ENCODE measurements at regions not wholly inside any gene's neighbourhood (a gene's known extent, or its start where the extent isn't known, plus 50 kb on each side); places are given as distances from the start of the nearest gene placed in this dataset.

GRCh38 chr9:81758123-81758797 lies 68.9 kb upstream of the TLE1 start:
- no peak overlapping the region for H3K4me3 ChIP-seq (ENCODE audit: low read depth, low read length, poor library complexity, severe bottlenecking)
- no TSS peak for BruUV-seq (replicated peaks)
- intact Hi-C loops (cut with micrococcal nuclease; ENCODE audit: unreplicated experiment): no loop called here
- ChIA-PET POLR2A (ENCODE audit: low non-redundant PET) (no interaction called here), CTCF (no interaction called here)
- H3K36me3 ChIP-seq (ENCODE audit: insufficient read depth, low read length, poor library complexity, severe bottlenecking): no peaks in the 10 kb centered on the region
- no peaks in the 10 kb centered on the region for H3K4me1 ChIP-seq (ENCODE audit: insufficient read depth, low read length, poor library complexity, severe bottlenecking)
- DNase-seq (ENCODE audit: low spot score): no peak
- no peaks in the 10 kb centered on the region for H3K27me3 ChIP-seq (replicated peaks; ENCODE audit: insufficient read depth, low read depth, low read length, poor library complexity)
- H3K9me3 ChIP-seq (ENCODE audit: low read depth, low read length, poor library complexity, severe bottlenecking): no peaks in the 10 kb centered on the region
- no peak for TF ChIP-seq EZH2 (IDR thresholded peaks at IDR 0.05; ENCODE audit: borderline replicate concordance, low read depth, low read length, poor library complexity, severe bottlenecking)
- TF ChIP-seq CTCF (conservative IDR thresholded peaks at IDR 0.05; ENCODE audit: low read depth, low read length): no peak
- H3K27ac ChIP-seq (ENCODE audit: low read depth, low read length, poor library complexity, severe bottlenecking): no peak overlapping the region

- Histone ChIP-seq H3K4me1 (ENCODE audit: insufficient read depth, low read length, poor library complexity, severe bottlenecking) (no peaks in the 10 kb centered on the region), H3K27me3 (replicated peaks; ENCODE audit: insufficient read depth, low read depth, low read length, poor library complexity) (no peaks in the 10 kb centered on the region), H3K36me3 (ENCODE audit: insufficient read depth, low read length, poor library complexity, severe bottlenecking) (no peaks in the 10 kb centered on the region), H3K9me3 (ENCODE audit: low read depth, low read length, poor library complexity, severe bottlenecking) (no peaks in the 10 kb centered on the region), H3K4me3 (ENCODE audit: low read depth, low read length, poor library complexity, severe bottlenecking) (no peak overlapping the region), H3K27ac (ENCODE audit: low read depth, low read length, poor library complexity, severe bottlenecking) (no peak overlapping the region)
- no TSS peak for BruUV-seq (replicated peaks)
- intact Hi-C loops (cut with micrococcal nuclease; ENCODE audit: unreplicated experiment): no loop called here
- DNase-seq (ENCODE audit: low spot score): no peak
- CTCF ChIA-PET: no interaction called here
- POLR2A ChIA-PET (ENCODE audit: low non-redundant PET): no interaction called here
- no peak for TF ChIP-seq CTCF (conservative IDR thresholded peaks at IDR 0.05; ENCODE audit: low read depth, low read length)
- TF ChIP-seq EZH2 (IDR thresholded peaks at IDR 0.05; ENCODE audit: borderline replicate concordance, low read depth, low read length, poor library complexity, severe bottlenecking): no peak
These were observed 70.4 kb upstream of the TLE1 start for GRCh38 chr9:81759680-81760215.

- BruUV-seq (replicated peaks): no TSS peak
- Histone ChIP-seq H3K9me3 (ENCODE audit: low read depth, low read length, poor library complexity, severe bottlenecking) (no peaks in the 10 kb centered on the region), H3K27me3 (replicated peaks; ENCODE audit: insufficient read depth, low read depth, low read length, poor library complexity) (no peaks in the 10 kb centered on the region), H3K4me3 (ENCODE audit: low read depth, low read length, poor library complexity, severe bottlenecking) (no peak overlapping the region), H3K4me1 (ENCODE audit: insufficient read depth, low read length, poor library complexity, severe bottlenecking) (no peaks in the 10 kb centered on the region), H3K27ac (ENCODE audit: low read depth, low read length, poor library complexity, severe bottlenecking) (no peak overlapping the region), H3K36me3 (ENCODE audit: insufficient read depth, low read length, poor library complexity, severe bottlenecking) (no peaks in the 10 kb centered on the region)
- ChIA-PET CTCF (no interaction called here), POLR2A (ENCODE audit: low non-redundant PET) (no interaction called here)
- DNase-seq (ENCODE audit: low spot score): no peak
- intact Hi-C loops (cut with micrococcal nuclease; ENCODE audit: unreplicated experiment): no loop called here
- TF ChIP-seq EZH2 (IDR thresholded peaks at IDR 0.05; ENCODE audit: borderline replicate concordance, low read depth, low read length, poor library complexity, severe bottlenecking): no peak
- no peak for TF ChIP-seq CTCF (conservative IDR thresholded peaks at IDR 0.05; ENCODE audit: low read depth, low read length)
These were observed 78.6 kb upstream of the TLE1 start for GRCh38 chr9:81767921-81768320.
